Keratinocyte (primary cell): ENCODE measurements at regions not wholly inside any gene's neighbourhood (a gene's known extent, or its start where the extent isn't known, plus 50 kb on each side); places are given as distances from the start of the nearest gene placed in this dataset.

Source experiments
- DNase-seq: peaks from one replicate; pipeline ENCODE4 v3.0.0-alpha.2; 2011; ENCODE audit warnings: low read depth, missing footprints, low spot score
- FAIRE-seq: peaks from 2 replicates; lab custom pipeline; 2011; peaks lifted over from hg19 to GRCh38; lab: Jason Lieb, UNC
- H2AFZ ChIP-seq: 2 replicates; pipeline ENCODE4 v1.6.0; 2012; ENCODE audit warnings: low read length, control low read depth, inconsistent platforms; ENCODE audit not compliant: control insufficient read depth
- H3K27ac ChIP-seq: 2 replicates; pipeline ENCODE4 v1.5.1; 2011; ENCODE audit warnings: low read length; ENCODE audit not compliant: control insufficient read depth, insufficient read depth
- H3K27me3 ChIP-seq: 3 replicates; pipeline ENCODE4 v1.6.0; 2011; ENCODE audit warnings: low read length; ENCODE audit not compliant: control insufficient read depth, insufficient read depth; ENCODE audit errors: extremely low read depth
- H3K36me3 ChIP-seq, 2 experiments: 2 replicates in 1 of 2; 3 replicates in 1 of 2; pipeline ENCODE4 v1.5.1; 2011; ENCODE audit warnings: low read length in 2 of 2, mild to moderate bottlenecking in 1 of 2; ENCODE audit not compliant: control insufficient read depth in 2 of 2, insufficient read depth in 2 of 2; ENCODE audit errors: extremely low read depth in 1 of 2
- H3K4me1 ChIP-seq: 3 replicates; pipeline ENCODE4 v1.5.1; 2011; ENCODE audit warnings: low read length; ENCODE audit not compliant: control insufficient read depth, insufficient read depth; ENCODE audit errors: extremely low read depth
- H3K4me2 ChIP-seq: 3 replicates; pipeline ENCODE4 v1.6.0; 2011; ENCODE audit warnings: low read depth, low read length; ENCODE audit not compliant: control insufficient read depth, insufficient read depth; ENCODE audit errors: extremely low read depth
- H3K4me3 ChIP-seq, 3 experiments: fragments of 200-600 bp in 1 of 3; sonication (generic) in 1 of 3; 2 replicates in 2 of 3; 3 replicates in 1 of 3; pipeline ENCODE4 v1.5.1; 2011 to 2016; ENCODE audit warnings: low read length in 3 of 3, mild to moderate bottlenecking in 3 of 3, control low read depth in 2 of 3, inconsistent platforms in 1 of 3, low read depth in 1 of 3, mixed read lengths in 1 of 3, mixed run types in 1 of 3, moderate library complexity in 1 of 3; ENCODE audit not compliant: control insufficient read depth in 2 of 3, insufficient read depth in 2 of 3; ENCODE audit errors: extremely low read depth in 1 of 3
- H3K79me2 ChIP-seq: 2 replicates; pipeline ENCODE4 v1.6.0; 2012; ENCODE audit warnings: low read length; ENCODE audit not compliant: control insufficient read depth, insufficient read depth
- H3K9ac ChIP-seq: 3 replicates; pipeline ENCODE4 v1.6.0; 2011; ENCODE audit warnings: low read length; ENCODE audit not compliant: control insufficient read depth, insufficient read depth; ENCODE audit errors: extremely low read depth
- H3K9me1 ChIP-seq: 3 replicates; pipeline ENCODE4 v1.6.0; 2011; ENCODE audit warnings: low read length; ENCODE audit not compliant: control insufficient read depth, insufficient read depth; ENCODE audit errors: extremely low read depth
- H3K9me3 ChIP-seq: 2 replicates; pipeline ENCODE4 v1.5.1; 2012; ENCODE audit warnings: low read depth, low read length; ENCODE audit not compliant: control insufficient read depth
- H4K20me1 ChIP-seq: 3 replicates; pipeline ENCODE4 v1.6.0; 2011; ENCODE audit warnings: low read length; ENCODE audit not compliant: control insufficient read depth, insufficient read depth; ENCODE audit errors: extremely low read depth
- EZH2 ChIP-seq: IDR thresholded peaks from one replicate; pipeline ENCODE4 v1.6.1; 2012; ENCODE audit warnings: inconsistent platforms, mild to moderate bottlenecking, low read length, moderate library complexity
- dilution Hi-C: fragments of 300-500 bp; cut with MboI; formaldehyde crosslinking; loops from one replicate; pipeline ENCODE4 v1.7.0; 2020; ENCODE audit warnings: low sequenced_read_pairs; ENCODE audit not compliant: extremely low pct_ligation_motif_present
- TF ChIP-seq, protein P1 (sequence below), 3 experiments: IDR thresholded peaks in 1 of 3; conservative IDR thresholded peaks in 1 of 3; optimal IDR thresholded peaks in 1 of 3; 2 replicates in 2 of 3; 3 replicates in 1 of 3; pipeline versions ENCODE3 to v1.5.1; 2011; ENCODE audit warnings: low read length in 3 of 3, mild to moderate bottlenecking in 3 of 3, moderate library complexity in 2 of 3, control low read depth in 1 of 3, inconsistent platforms in 1 of 3; ENCODE audit not compliant: insufficient read depth in 2 of 3; ENCODE audit errors: extremely low read depth in 1 of 3

DNA sequence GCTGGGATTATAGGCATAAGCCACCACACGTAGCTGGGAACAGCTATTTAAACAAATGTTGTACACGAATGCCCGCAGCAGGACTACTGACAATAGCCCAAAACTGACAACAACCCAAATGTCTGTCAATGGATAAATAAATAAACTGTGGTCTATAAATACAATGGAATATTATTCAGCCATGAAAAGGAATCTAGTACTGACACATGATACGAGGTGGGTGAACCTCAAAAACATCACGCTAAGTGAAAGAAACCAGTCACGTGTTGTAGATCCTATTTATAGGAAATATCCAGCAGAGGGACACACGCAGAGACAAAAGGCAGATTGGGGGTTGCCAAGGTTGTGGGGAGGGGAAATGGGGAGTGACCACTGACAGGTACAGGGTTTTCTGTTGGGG, 390.0 kb upstream of the TNRC6C start:
- Histone ChIP-seq H3K27me3 (peaks cover 49% of the 10 kb centered on the region), H3K27ac (no peak overlapping the region), H3K4me1 (no peaks in the 10 kb centered on the region), H3K36me3 (no peaks in the 10 kb centered on the region), H3K9ac (no peak overlapping the region), H2AFZ (no peak overlapping the region), H3K9me1 (no peaks in the 10 kb centered on the region), H3K9me3 (no peaks in the 10 kb centered on the region), H3K79me2 (no peaks in the 10 kb centered on the region), H3K4me3 (no peak overlapping the region), H4K20me1 (no peaks in the 10 kb centered on the region), H3K4me2 (no peak overlapping the region)
- FAIRE-seq, result no peak
- no peak for DNase-seq
- dilution Hi-C loops, result no loop called here
- TF ChIP-seq EZH2, result no peak
- TF ChIP-seq, protein P1, sequence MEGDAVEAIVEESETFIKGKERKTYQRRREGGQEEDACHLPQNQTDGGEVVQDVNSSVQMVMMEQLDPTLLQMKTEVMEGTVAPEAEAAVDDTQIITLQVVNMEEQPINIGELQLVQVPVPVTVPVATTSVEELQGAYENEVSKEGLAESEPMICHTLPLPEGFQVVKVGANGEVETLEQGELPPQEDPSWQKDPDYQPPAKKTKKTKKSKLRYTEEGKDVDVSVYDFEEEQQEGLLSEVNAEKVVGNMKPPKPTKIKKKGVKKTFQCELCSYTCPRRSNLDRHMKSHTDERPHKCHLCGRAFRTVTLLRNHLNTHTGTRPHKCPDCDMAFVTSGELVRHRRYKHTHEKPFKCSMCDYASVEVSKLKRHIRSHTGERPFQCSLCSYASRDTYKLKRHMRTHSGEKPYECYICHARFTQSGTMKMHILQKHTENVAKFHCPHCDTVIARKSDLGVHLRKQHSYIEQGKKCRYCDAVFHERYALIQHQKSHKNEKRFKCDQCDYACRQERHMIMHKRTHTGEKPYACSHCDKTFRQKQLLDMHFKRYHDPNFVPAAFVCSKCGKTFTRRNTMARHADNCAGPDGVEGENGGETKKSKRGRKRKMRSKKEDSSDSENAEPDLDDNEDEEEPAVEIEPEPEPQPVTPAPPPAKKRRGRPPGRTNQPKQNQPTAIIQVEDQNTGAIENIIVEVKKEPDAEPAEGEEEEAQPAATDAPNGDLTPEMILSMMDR (optimal IDR thresholded peaks at IDR 0.05 in 1 of 3, IDR thresholded peaks at IDR 0.05 in 1 of 3, conservative IDR thresholded peaks at IDR 0.05 in 1 of 3; ENCODE audit: extremely low read depth in 1 of 3, insufficient read depth in 2 of 3, low read length in 3 of 3), result no peak

DNA sequence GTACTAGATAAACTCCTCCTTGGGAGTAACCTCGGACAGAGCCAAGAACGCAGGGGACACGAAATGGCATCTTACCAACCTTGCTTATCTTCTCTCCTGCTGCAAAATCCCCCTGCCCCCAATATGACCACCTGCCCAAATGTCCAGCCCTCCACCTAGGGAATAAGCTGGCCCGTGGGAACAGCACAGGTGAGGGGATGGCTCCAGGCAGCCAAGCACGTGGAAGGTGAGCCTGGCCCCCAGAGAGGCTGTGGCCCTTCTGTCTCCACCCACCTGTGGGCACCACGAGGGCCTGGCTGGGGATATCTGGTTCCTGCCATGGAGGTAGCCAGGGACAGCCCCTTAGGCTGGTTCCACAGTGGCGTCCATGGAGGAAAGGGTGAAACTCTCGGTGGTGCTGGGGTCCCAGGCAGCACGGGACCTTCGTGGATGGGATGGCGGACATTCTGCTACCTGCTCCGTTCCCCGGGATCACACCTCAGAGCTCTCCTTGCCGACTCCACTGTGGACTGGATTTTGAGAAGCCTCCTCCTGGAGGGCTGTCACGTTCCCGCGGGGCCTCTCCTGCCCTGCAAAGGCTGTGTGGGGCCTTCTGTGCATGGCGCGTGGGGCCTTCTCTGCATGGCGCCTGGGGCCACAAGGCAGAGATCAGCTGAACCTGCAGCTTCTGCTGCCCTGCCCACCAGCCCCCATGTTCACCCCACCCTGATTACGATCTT, 388.5 kb upstream of the TNRC6C start:
- dilution Hi-C loops, result no loop called here
- Histone ChIP-seq H3K9me3 (no peaks in the 10 kb centered on the region), H3K4me3 (no peak overlapping the region), H3K4me1 (no peaks in the 10 kb centered on the region), H3K9ac (no peak overlapping the region), H3K4me2 (no peak overlapping the region), H3K9me1 (no peaks in the 10 kb centered on the region), H3K79me2 (no peaks in the 10 kb centered on the region), H3K27me3 (peaks cover 51% of the 10 kb centered on the region), H4K20me1 (no peaks in the 10 kb centered on the region), H3K36me3 (no peaks in the 10 kb centered on the region), H2AFZ (no peak overlapping the region), H3K27ac (no peak overlapping the region)
- TF ChIP-seq EZH2, result no peak
- TF ChIP-seq, protein P1 (optimal IDR thresholded peaks at IDR 0.05 in 1 of 3, IDR thresholded peaks at IDR 0.05 in 1 of 3, conservative IDR thresholded peaks at IDR 0.05 in 1 of 3; ENCODE audit: extremely low read depth in 1 of 3, insufficient read depth in 2 of 3, low read length in 3 of 3), result no peak
- no peak for DNase-seq
- FAIRE-seq, result no peak
